ENCODE measurements at regions not wholly inside any gene's neighbourhood (a gene's known extent, or its start where the extent isn't known, plus 50 kb on each side); places are given as distances from the start of the nearest gene placed in this dataset.

DNA sequence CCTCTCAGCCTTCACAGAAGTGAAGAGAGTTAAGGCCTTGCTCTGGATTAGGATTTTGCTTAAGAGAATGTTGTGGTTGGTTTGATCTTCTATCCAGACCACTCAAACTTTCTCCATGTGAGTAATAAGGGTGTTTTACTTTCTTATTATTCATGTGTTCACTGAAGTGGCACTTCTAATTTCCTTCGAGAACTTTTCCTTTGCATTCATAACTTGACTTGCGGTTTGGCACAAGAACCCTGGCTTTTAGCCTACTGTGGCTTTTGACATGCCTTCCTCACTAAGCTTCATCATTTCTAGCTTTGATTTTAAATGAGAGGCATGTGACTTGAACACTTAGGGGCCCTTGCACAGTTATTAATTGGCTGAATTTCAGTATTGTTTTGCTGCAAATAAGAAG is 166.1 kb upstream of the OPRM1 start:
- DNase-seq, result no peak

DNA sequence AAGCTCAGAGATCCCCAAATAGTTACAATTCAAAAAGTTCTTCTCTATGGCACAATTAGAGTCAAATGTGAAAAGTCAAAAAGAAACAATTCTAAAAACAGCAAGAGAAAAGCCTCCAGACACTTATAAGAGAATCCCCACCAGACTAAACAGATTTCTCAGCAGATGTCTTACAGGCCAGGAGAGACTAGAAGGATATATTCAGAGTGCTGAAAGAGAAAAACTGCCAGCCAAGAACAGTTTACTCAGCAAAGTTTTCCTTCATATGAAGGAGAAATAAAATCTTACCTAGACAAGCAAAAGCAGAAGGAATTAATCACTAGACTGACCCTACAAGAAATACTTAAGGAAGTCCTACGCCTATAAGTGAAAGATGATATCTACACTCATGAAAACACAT is 176.1 kb upstream of the OPRM1 start:
- no peak for DNase-seq

DNA sequence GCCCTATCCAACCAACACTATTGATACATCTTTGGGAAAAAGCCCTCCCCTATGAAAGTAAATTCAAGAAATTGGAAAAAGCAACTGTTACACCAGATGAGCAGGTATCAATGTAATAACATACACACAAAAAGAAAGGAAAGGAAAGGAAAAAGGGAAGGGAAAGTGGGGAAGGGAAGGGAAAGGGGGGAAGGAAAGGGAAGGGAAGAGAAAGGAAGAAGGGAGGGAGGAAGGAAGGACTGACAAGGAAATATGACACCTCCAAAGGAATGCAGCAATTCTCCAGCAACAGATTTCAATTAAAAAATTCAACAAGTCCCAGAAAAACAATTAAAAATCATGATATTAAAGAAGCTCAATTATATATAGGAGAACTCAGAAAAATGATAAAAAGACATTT is 176.9 kb upstream of the OPRM1 start:
- no peak for DNase-seq

- DNase-seq, result no peak
Measured at GRCh38 chr6:153858529-153858928, 180.5 kb upstream of the OPRM1 start.

GRCh38 chr6:153856929-153857376 is 182.1 kb upstream of the OPRM1 start:
- no peak for DNase-seq

- DNase-seq, result no peak
Measured at GRCh38 chr6:153852481-153852880, 186.6 kb upstream of the OPRM1 start.

DNA sequence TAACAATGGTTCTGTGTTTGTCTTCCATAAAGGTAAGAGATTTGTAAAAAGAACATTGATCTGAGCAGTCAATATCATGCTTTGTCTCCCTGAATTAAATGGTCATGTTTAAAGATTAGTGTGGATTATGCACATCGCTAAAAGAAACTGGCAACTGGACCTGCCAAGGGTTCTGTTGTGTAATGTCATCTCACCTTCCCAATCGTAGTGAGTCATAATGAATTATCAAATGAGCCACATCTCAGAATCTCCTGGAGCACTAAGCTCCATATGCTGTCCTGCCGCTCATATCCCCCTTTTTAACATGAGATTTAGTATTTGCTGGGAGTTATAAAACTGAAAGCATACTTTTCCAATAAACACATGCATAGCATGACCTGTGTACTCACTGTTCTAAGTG is 187.0 kb upstream of the OPRM1 start:
- no peak for DNase-seq

- DNase-seq, result no peak
Measured at GRCh38 chr6:153849072-153849779, 189.8 kb upstream of the OPRM1 start.

- DNase-seq, result no peak
Measured at GRCh38 chr6:153843420-153843819, 195.6 kb upstream of the OPRM1 start.

GRCh38 chr6:153842491-153842890 is 196.5 kb upstream of the OPRM1 start:
- DNase-seq, result no peak

DNA sequence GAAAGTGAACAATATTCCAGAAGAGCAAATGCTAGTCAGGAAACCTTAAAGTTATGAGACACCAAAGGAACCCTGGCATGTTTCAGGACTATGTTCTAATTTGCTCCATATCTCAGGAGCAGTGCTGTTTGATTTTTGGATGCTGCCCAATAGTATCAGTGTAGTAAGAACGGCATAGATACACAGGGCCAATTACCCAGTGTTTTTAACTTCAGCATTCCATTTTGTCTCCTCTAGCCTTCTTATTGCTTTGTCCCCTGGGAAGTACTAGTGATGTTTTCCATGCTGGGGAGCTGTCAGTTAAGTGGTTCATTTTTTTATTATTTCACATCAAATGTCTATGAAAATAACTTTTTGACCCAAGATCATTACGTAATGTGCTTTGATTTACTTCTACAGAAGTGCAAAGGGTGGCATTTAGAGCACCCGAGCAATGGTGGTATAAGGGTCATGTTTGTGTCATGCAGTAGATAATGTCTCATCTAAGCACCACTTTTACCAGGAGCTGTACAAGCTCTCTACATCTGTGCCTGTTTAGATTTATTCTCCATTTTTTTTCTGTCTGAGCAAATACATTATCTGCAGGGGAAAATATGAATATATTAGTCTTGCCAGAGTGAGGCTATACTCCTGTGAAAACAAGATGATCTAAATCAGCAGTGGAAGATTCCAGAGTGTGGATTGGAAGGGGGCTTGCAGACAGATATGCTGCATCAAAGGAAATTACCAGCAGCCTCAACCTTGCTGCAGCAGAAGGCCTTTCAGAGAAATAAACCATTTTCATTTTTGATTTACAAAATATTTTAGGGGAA is 198.8 kb upstream of the OPRM1 start:
- no peak for DNase-seq

DNA sequence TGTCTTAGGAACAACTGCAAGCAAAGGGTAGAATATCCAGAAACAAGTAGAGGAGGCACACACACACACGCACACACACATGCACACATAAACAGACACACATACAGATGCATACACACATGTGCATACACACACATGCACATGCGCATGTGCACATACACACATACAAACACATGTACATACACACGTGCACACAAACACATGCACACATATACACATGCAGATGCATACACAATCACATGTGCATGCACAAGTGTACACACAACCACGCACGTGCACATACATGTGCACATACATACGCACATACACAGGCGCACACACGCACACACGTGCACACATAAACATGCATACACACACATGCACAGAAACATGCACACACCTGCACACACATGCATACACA is 206.5 kb upstream of the OPRM1 start:
- DNase-seq, result no peak

GRCh38 chr6:153831350-153832078 is 207.5 kb upstream of the OPRM1 start:
- no peak for DNase-seq

GRCh38 chr6:153817173-153817572 is 221.9 kb upstream of the OPRM1 start:
- no peak for DNase-seq

- DNase-seq, result no peak
Measured at GRCh38 chr6:153816366-153816765, 222.7 kb upstream of the OPRM1 start.

DNA sequence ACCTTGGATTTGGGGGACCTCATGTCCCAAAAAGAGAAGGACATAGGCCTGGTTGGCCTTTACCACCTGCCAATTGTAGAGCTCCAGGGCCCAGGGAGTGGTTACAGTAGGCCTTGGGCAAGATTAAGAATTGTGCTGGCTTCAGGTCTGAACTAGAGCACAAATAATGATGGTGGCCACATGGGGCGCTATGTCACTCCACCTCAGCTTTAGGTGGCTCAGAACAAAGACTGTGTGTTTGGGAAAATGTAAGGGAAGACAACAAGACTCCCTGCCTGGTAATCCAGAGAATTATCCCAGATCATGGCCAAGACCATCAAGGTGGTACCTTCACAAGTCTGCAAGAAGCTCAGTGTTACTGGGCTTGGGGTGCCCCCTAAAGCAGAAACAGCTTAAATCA is 224.9 kb upstream of the OPRM1 start:
- no peak for DNase-seq

DNA sequence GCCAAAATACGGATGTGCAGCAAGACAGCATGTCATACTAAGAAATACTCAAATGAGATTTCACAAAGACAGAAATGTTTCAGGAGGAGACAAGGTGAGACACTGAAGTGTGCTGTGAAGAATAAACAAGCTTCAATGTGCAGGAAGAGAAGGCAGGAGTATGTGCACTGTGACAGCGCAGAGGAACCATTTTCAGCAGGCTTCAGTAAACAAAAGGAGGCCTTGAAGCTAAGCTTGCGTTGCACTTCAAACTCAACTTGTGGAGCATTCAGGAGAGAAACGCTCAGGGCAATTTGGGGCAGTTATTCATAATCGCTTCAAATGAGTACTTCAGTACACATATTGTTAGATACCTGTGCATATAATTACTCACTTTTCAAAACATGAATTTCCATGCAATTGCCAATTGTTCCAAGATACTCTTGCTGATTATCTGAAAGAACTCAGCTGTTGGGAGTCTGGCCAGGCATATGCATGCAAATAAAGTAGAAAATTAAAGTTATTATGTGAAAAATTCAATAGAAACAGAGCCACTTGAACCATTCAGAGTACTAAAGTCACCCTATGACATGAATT is 234.2 kb upstream of the OPRM1 start:
- no peak for DNase-seq

DNA sequence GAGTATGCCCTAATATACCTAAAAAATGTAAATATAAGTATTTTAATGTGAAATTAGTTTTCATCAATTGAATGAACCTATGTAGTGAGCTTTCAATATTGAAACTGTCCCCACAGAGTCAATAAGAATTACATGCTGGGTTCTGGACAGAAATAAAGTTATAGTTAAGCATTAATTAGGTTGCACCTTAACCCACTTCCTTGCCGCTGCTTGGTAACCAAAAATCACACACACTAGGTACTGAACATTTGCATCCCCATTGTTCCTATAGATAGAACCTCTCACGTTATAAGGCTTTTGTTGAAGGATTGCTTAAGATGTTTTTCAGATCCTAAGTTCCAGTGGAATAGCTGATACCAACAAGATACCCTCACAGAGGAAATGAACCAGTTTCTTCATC is 237.1 kb upstream of the OPRM1 start:
- no peak for DNase-seq

DNA sequence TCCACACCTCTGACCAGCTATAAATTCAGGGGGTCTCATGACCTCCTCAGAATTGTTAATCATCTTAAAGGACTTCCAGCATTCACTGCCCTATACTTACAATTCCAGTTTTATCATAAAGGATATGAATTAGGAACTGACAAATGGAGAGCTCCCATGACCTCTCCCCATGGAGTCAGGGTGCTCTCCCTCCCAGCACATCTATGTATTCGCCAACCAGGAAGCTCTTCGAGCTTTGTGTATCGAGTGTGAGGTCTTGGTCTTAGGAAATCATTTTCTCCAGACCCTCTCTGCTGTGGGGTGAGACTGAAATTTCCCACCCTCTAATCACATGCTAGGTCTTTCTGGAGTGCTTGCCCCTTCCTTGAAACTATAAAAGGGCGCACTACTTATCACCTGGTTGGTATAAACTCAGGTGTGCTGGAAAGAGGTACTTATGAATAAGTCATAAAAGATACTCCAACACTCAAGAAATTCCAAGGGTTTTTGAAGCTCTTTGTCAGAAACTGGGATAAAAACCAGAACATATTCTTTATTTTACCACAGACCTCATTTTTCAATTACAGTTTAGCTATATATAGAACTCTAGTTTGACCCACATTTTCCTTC is 238.4 kb upstream of the OPRM1 start:
- no peak for DNase-seq

DNA sequence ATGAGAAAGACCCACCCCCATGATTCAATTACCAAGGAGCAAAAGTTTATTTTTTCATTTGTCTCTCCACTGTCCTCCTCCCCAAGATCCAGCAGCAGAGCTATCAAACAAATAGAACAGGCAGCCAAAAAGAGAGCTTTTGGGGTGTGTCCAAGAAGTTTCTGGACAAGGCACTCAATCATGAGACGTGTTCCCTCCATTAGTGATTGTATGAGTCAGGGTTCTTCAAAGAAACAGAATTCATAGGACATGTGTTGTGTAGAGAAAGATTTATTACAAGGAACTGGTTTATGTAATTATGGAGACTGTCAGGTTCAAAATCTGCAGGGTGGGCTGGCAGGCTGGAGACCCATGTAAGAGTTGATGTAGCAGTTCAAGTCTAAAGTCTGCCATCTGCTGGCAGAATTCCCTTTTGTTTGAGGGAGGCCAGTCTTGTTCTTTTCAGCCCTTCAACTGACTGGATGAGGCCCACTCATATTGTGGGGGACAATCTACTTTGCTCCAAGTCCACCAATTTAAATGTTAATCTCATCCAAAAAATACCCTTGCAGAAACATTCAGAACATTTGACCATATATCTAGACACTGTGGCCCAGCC is 248.1 kb upstream of the OPRM1 start:
- no peak for DNase-seq

- peak in 1 of 2 experiments; percentile 17 for DNase-seq
Measured at GRCh38 chr6:153790048-153790447, 249.0 kb upstream of the OPRM1 start.

- DNase-seq, result no peak
Measured at GRCh38 chr6:153787341-153787606, 251.8 kb upstream of the OPRM1 start.

GRCh38 chr6:153781306-153781705 is 257.7 kb upstream of the OPRM1 start:
- DNase-seq, result no peak

Data from SHP77 (cell line).